Osteocyte (in vitro differentiated cells): ENCODE measurements at regions not wholly inside any gene's neighbourhood (a gene's known extent, or its start where the extent isn't known, plus 50 kb on each side); places are given as distances from the start of the nearest gene placed in this dataset.

Experiments
- DNase-seq: peaks from one replicate; pipeline ENCODE4 v3.0.0; 2021; ENCODE audit warnings: mixed read lengths; ENCODE audit not compliant: unreplicated experiment; ENCODE audit errors: extremely low spot score
- H3K27ac Mint-ChIP-seq: one replicate; pipeline ENCODE4 v1.8.0; 2021; ENCODE audit warnings: mild to moderate bottlenecking, mixed read lengths; ENCODE audit not compliant: unreplicated experiment
- H3K27me3 Mint-ChIP-seq: one replicate; pipeline ENCODE4 v1.8.0; 2021; ENCODE audit warnings: mixed read lengths; ENCODE audit not compliant: unreplicated experiment
- H3K36me3 Mint-ChIP-seq: one replicate; pipeline ENCODE4 v1.8.0; 2021; ENCODE audit warnings: mixed read lengths; ENCODE audit not compliant: unreplicated experiment
- H3K4me1 Mint-ChIP-seq: one replicate; pipeline ENCODE4 v1.8.0; 2021; ENCODE audit warnings: mixed read lengths; ENCODE audit not compliant: unreplicated experiment
- H3K4me3 Mint-ChIP-seq: one replicate; pipeline ENCODE4 v1.8.0; 2021; ENCODE audit warnings: mild to moderate bottlenecking, moderate library complexity, mixed read lengths; ENCODE audit not compliant: unreplicated experiment
- H3K9me3 Mint-ChIP-seq: one replicate; pipeline ENCODE4 v1.8.0; 2021; ENCODE audit warnings: mixed read lengths; ENCODE audit not compliant: unreplicated experiment
- CTCF ChIP-seq: fragments of 200-600 bp; sonication (generic); IDR thresholded peaks from 2 replicates; pipeline ENCODE4 v1.5.0; 2021; ENCODE audit warnings: antibody characterized with exemption, mild to moderate bottlenecking, moderate library complexity

DNA sequence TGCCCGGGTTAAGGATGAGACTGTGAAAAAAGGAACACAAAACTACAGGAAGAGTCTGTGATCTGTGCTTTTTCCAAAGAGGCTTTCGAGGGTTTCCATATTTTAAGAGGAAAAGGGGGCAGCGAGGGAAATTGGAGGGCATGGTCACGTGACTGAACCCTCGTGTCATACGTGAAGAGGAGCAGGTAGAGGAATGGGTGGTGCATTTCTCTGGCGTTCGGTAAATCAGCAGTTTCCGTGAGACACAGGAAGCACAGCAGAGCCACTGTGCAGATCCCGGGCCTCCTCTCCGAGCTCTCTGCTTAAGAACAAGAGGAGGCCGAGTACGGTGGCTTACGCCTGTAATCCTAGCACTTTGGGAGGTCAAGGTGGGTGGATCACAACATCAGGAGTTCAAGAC, 219.7 kb downstream of the NDUFA10 start:
- TF ChIP-seq CTCF, result no peak
- H3K27me3 Mint-ChIP-seq, result no peaks in the 10 kb centered on the region
- peak; percentile 49 for DNase-seq
- H3K9me3 Mint-ChIP-seq, result peaks cover 6% of the 10 kb centered on the region
- H3K4me1 Mint-ChIP-seq, result no peaks in the 10 kb centered on the region
- H3K36me3 Mint-ChIP-seq, result no peaks in the 10 kb centered on the region
- no peak overlapping the region for H3K27ac Mint-ChIP-seq
- no peak overlapping the region for H3K4me3 Mint-ChIP-seq

DNA sequence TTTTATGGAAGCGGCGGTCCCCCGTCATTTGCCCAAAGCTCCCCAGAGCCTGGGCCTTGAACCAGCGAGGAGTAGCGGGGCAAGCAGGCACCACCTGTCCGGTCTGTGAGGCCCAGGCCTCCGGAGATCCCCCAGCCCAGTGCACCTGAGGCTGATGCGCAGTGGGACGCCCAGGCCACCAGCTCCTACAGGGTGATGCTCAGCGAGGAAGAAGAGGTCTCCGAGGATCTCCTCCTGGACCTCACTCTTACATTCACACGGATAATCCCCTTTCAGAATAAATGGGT, 220.2 kb downstream of the NDUFA10 start:
- H3K9me3 Mint-ChIP-seq, result peaks cover 6% of the 10 kb centered on the region
- no peaks in the 10 kb centered on the region for H3K36me3 Mint-ChIP-seq
- no peaks in the 10 kb centered on the region for H3K27me3 Mint-ChIP-seq
- peak; percentile 77 for DNase-seq
- H3K4me3 Mint-ChIP-seq, result no peak overlapping the region
- H3K27ac Mint-ChIP-seq, result no peak overlapping the region
- TF ChIP-seq CTCF, result no peak
- H3K4me1 Mint-ChIP-seq, result no peaks in the 10 kb centered on the region

GRCh38 chr2:239804161-239805042, 220.7 kb downstream of the NDUFA10 start:
- H3K36me3 Mint-ChIP-seq, result no peaks in the 10 kb centered on the region
- DNase-seq, result peak; percentile 79
- no peaks in the 10 kb centered on the region for H3K4me1 Mint-ChIP-seq
- no peak overlapping the region for H3K4me3 Mint-ChIP-seq
- no peak for TF ChIP-seq CTCF
- H3K27ac Mint-ChIP-seq, result no peak overlapping the region
- peaks cover 6% of the 10 kb centered on the region for H3K9me3 Mint-ChIP-seq
- no peaks in the 10 kb centered on the region for H3K27me3 Mint-ChIP-seq

DNA sequence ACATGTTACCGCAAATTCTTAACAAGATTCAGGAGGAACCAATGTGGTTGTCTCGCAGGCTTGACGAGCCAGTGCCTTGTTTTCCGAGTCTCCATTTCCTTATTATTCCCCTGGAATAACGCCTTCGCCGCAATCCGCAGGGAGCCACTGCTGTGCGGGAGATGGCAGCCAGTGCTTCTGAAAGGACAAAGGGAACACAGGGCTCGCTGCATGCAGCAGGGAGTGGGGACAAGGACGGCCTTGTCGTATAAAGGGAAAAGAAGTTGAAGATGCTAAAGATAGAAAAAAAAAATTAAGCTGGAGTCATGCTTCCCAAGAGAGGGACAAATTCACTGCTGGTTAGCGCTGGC, 221.4 kb downstream of the NDUFA10 start:
- TF ChIP-seq CTCF, result no peak
- Mint-ChIP-seq H3K27ac (no peak overlapping the region), H3K4me3 (no peak overlapping the region), H3K36me3 (no peaks in the 10 kb centered on the region), H3K4me1 (no peaks in the 10 kb centered on the region), H3K9me3 (peaks cover 6% of the 10 kb centered on the region), H3K27me3 (no peaks in the 10 kb centered on the region)
- peak; percentile 66 for DNase-seq

DNA sequence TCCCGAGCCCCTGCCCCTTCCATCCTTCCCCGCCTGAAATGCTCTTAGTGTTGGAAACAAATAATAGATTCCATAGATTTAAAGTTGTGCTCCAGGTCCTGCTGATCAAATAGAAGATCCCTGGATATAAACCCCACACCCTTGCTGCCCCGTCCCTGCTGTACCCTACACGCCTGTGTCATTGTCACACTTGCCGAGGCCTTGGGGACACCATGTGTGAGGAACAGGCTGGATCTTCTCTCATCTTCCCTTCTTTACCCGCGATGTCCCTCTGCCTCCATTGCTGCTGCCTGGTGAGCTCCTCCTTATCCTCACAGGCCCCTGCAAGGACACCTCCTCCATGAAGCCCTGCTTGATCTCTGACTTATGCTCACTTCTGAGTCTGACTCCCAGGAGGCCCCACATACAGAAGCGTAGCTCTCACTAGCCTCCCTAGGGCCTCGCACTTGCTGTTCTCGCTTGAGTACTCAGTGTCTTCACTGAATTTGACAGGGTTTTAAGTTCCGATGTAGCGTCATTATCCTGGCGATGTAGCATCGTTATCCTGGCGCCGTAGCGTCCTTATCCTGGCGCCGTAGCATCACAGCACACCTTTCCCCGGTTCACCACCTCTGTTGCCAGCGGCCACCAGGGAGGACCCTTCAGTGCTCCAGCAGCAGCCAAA, 221.9 kb downstream of the NDUFA10 start:
- Mint-ChIP-seq H3K27ac (no peak overlapping the region), H3K9me3 (peaks cover 7% of the 10 kb centered on the region), H3K27me3 (no peaks in the 10 kb centered on the region), H3K4me1 (no peaks in the 10 kb centered on the region), H3K4me3 (no peak overlapping the region), H3K36me3 (no peaks in the 10 kb centered on the region)
- peak; percentile 56 for DNase-seq
- TF ChIP-seq CTCF, result no peak
